HG03064 (cell line): ENCODE measurements at regions not wholly inside any gene's neighbourhood (a gene's known extent, or its start where the extent isn't known, plus 50 kb on each side); places are given as distances from the start of the nearest gene placed in this dataset.

Experiments used
- ATAC-seq: cut with Tn5 transposase; IDR thresholded peaks from one replicate; pipeline ENCODE4 v1.9.1; 2021; ENCODE audit warnings: low read depth; ENCODE audit not compliant: unreplicated experiment

DNA sequence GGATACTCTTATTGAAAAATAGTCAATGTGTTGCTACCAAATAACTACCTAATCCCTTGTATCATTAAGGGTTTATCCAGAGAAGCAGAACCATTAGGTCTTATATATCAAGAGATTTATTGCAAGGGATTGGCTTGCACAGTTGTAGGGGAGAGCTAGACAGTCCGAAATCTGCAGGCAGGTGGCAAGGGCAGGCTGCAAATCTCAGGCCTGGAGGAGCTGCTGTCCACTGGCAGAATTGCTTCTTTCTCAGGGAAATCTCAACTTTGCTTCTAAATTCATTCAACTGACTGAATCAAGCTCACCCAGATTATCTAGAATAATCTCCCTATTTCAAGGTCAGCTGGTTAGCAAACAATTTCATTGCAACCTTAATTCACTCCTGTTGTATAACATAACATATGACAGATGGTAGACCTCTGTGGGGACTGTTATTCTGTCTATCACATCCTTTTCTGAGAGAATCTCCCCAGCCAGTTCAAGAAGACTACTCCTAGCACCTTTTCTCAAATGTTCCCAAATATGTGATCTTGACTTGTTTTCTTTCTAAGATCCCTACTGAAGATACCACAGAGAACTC is 194.2 kb downstream of the NHLRC3 start:
- ATAC-seq, result no peak

DNA sequence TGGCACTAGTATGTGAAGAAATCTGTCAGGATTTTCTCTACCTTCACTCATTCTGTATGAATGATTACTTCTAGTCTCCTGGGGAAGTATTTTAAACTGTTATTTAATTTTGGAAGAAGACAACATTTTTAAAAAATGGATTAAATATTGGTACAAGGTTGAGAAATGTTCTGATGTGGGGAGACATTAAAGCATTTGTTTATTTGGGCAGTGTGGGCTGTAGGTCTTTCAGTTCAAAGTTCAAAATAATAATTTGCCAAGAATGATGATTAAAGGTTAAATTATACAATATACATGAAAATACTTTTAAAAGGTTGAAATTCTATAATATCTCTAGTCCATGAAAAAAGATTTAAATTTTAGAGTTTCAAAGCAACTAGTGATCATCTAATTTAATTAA is 194.7 kb downstream of the NHLRC3 start:
- ATAC-seq, result no peak

DNA sequence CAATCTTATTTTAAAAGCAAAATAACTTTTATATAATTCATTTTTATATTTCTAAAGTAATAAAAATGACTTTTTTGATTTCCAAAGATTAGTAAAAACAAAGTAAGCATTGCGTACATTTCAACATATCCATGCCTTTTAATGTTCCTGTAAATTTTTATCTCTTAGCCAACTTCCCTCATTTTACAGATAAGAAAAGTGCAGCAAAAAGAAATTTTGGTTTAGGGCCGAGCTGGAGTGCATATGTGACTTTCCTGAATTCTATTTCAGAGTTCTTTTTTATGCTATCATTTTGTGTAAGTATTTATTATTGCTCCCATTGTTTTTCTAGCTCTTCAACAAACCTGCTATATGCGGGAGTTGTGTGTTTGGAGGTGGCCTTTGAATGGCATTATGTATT is 195.3 kb downstream of the NHLRC3 start:
- ATAC-seq, result no peak

DNA sequence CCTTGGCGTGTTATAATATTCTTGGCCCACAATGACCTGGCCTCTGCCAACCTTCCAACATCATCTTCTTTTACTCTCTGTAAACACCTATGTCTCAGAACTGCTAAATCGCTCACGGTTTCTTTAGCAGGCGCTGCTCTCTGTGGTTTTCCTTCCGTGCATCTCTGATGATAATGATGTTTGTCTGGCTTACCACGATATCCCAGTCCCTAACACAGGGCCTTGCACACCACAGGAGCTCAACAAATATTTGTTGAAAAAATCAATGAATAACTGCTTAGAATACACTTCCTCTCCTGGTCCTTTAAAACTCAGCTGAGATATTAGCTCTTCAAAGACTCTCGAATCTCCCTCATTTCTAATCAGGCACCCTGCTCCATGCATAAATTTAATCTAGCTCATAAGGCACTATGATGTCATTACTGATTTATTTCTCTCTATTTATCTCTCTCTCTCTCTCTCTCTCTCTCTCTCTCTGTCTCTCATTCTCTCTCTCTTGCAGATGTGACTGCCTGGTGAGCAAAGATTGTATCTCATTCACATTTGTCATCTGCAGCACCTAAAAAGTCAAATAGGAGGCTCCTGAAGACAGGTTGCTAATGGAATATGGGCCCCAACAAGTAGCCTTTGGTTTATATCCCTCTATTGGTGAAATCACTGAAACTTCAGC is 206.4 kb downstream of the NHLRC3 start:
- no peak for ATAC-seq

DNA sequence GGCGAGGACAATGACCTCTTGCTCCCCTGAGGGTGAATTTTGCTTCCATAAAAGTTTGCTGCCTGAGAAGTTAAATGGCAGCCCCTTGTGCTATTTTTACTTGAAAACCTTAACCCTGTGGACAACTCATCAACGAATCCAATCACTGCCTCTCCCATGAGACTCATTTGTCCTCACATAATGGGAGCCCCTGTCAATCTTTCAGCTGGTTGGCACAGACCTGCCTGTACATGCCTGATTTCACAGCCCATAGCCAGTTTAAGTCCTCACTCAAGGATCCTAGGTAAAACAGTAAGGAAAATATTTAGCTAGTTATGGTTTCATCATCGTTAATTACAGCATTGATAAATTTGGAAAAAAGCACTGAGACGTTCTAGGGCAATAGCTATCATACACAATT is 207.4 kb downstream of the NHLRC3 start:
- no peak for ATAC-seq

DNA sequence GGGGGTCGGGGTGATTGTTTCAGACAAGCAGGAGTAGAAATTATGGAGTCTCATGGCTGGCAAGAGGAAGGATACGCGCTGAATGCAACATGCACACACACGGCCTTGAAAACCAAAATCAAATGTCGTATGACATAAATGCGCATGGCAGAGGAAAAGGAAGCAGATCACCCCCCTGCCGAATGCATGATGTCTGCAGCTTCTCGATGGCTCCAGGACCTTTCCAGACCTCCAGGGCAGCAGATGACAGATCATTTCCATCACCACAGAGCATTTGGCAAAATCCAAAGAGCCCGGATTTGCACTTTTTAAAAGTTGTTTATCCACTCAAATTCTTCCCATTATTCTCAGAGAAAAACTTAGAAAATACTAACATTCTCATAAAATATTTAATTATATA is 211.7 kb downstream of the NHLRC3 start:
- no peak for ATAC-seq

DNA sequence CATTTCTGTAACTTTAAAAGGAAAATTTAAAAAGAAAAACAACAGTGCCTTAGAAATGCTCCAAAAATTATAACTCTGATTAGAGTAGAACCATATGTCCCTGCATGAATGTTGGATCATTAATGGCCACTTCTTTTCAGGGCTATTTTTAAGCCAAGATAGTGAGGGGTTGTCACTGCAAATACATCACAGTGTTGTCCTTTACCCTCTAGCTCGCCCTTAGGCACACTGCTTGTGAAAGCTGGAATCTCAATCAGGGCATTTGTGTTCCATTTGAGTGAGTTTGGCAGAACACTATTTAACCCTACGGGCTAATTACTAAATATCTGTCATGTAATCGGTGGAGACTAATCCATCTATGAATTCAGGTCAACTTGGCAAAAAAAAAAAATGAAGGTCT is 212.2 kb downstream of the NHLRC3 start:
- ATAC-seq, result no peak

DNA sequence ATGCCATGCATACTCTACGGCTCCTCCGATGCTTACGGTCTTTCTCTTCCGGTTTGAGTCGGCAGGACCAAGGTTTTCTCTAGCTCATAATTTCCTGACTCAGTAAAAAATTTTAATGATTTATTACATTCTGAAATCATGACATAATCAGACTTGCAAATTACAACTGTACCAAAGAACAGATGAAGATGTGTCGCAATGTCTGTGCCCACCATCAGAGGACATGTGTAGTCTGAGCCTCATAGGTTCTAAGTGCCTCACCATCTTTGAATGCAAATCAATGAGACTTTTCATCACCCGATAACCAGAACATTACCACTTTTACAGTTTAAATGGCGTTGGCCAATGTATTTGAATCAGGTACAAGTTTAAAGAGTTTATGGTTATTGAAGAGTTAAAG is 213.1 kb downstream of the NHLRC3 start:
- ATAC-seq, result no peak

DNA sequence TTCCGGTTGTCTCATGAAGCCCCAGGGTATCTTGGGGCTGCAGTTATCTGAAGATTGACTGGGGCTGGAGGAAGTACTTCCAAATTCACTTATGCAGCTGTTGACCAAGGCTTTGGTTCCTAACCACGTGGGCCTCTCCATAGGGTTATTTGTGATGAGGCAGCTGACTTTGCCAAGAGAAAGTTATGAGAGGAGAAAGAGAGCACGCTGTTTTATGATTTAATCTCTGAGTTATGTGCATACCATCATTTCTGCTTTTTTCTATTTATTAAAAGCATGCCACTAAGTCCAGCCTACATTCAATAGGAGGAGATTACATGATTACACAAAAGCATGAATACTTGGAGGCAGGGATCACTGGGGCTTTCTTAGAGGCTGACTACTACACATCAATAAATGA is 215.5 kb downstream of the NHLRC3 start:
- ATAC-seq, result no peak

DNA sequence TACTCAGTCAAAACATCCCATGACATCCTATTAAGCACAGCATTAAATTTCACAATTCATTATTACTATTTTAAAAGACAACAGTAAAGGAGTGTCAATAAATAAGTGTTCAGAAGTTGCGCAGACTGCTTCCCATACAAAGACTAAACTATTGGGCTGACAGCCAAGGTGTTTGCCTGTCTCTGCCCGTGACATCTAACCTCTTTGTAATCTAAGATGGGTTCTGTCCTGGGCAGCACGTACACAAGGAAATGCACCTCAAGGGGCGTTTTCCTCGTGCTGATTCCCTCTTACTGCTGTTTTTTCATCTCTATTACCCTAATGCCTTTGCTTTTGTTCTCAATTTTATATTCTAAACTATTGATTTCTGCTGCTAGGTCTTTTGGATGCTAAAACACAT is 216.3 kb downstream of the NHLRC3 start:
- ATAC-seq, result no peak

DNA sequence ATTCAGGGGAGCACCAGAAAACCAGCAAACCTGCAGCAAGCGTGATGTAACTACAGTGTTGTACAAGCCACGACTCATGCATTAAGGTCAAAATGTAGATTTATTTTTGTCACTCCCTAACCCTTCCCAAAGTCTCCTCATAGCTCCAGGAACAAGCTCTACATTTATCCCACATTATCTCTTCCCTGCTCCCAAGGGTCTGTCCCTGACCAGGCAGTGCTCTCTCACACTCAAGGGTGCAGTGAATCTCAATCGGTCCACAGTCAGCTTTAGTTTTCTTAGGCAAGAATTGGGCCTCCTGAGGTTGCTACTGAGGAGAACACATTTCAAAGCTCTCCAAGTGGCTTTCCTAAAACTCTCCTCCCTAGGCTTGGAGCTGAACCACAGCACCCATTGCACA is 219.4 kb downstream of the NHLRC3 start:
- ATAC-seq, result no peak

DNA sequence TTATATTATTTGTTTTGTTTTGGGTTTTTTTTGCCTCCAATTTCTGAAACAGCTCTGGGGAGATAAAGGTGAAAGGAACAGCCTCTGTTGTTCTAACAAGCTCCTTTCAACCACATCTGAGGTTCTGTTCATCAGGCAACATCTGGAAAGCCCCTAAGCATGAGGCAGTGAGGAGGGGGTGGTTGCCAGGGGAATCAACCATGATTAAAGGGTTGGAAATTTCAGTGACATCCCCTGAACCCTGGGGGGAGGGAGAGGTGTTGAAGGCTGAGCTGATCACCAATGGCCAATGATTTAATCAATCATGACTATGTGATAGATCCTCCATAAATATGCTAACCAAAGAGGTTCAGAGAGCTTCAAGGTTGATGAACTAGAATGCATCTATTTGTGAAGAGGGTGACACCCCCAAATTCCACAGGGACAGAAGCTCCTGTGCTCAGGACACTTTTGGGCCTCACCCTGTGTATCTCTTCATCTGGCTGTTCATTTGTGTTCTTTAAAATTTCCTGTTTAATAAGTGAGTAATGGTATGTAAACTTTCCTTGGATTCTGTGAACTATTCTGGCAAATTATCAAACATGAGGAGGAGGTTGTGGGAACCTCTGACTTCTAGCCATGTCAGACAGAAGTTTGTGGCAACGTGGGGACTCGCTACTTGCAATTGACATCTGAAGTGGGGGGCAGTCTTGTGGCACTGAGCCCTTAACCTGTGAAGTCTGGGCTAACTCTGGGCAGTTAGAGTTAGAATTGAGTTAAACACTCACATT is 221.3 kb downstream of the NHLRC3 start:
- no peak for ATAC-seq

DNA sequence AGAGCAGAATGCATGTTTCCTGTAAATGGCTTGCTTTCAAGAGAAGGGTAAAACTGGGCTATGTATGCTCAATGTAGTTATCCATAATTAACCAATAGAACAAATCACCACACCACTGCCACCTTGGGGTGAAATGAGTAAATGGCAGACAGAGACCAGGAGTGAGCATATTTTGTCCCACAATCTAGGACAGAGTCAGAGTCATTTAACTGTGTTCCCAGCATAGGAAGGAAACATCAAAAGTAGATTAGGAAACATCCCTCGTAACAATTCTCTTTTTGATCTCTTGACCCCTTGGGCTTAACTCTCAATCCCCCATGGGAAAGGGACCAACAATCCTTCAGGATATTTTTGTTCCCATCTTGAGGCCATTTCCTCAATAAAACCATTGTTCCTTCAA is 224.8 kb downstream of the NHLRC3 start:
- ATAC-seq, result peak; percentile 63

DNA sequence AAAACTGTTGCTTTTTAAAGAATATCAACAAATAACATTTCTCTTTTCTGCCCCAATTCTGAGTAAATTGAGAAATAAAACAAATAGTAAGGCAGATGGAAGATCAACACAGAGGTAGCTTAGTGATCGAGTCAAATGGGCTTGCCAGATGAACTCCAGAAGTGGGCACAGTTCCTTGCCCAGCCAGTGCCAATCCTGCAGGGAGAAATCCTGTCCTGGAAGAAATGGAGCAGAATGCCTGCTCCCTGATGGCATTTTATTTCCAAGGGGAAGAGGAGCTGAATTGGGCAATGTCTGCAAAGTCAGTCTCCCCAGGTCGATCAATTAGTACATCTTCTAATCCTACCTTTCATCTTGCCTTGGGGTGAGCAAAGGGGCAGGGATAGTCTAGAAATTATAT is 225.3 kb downstream of the NHLRC3 start:
- no peak for ATAC-seq

DNA sequence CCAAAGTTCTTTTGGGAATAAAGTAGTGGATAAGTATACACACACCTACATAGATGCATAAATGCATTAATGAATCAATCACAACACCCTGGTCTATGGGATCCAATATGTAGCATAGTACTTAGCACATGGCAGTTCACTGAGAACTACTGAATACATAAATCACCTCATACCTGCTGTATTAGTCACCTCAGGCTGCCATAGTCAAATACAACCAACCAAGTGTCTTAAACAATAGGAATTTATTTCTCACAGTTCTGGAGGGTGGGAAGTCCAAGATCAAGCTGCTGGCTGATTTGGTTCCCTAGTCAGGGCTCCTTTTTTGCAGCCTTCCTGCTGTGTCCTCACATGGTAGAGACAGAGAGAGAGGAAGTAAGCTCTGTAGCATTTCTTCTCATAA is 228.2 kb downstream of the NHLRC3 start:
- ATAC-seq, result no peak

DNA sequence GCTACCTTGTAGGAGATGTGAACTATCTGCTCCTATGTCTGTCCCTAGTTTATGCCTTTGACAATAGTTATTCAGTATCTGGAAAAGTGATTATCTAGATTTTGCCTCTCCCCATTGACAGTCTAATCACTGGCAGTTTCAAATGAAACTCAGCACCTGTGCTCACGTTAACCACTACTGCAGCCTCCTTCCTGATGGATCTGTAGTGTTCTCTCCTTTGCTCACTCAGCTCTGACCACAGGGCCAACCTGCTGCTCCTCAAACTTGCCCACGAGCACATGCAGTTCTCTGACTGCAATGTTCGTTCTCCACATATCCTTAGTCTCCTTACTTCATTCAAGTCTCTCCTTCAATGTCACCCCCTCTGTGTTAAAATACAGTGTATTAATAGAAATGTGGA is 230.1 kb downstream of the NHLRC3 start:
- no peak for ATAC-seq

DNA sequence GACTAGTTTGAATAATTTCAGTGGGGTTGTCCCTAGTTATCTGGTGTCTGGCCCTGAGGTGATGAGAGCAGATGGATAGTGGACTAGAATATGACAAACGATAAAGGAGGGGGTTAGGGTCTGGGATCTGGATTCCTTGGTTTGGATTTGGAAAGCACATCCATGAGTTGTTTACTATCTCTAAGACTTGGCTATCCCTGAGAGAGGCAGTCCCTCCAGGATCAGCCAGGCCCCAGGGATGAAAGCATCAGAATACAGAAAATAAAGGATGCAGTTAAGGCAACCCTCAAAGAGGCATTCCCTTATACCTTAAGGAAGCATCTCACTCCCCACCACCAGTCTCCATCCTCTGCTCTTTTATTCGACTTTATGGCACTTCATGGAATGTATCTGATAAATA is 230.7 kb downstream of the NHLRC3 start:
- ATAC-seq, result no peak

DNA sequence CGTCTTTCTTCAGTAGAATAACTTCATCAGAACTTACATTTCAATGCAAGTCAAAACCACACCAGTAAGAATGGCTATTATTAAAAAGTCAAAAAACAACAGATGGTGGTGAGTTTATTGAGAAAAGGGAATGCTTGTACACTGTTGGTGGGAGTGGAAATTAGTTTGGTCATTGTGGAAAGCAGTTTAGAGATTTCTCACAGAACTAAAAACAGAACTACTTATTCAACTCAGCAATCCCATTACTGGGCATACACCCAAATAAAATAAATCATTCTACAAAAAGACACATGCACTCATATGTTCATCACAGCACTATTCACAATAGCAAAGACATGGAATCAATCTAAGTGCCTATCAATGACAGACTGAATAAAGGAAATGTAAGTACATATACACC is 231.2 kb downstream of the NHLRC3 start:
- no peak for ATAC-seq

DNA sequence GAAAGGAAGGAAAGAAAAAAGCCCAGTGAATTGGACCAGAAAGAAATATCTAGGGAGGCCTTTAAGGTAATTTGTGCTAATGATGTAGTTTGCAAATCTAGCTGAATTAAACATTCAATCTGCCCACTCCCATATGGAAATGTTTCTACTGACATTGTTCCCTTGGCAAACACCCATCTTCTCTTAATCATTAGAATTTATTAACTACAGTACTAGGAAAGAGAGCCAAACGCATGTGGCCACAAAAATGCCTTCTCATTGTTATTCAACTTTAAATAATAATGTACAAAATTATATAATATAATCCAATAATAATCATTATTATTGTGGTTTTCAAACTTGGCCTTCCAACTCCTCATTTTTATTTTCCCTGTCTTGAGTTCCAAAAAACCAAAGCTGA is 234.7 kb downstream of the NHLRC3 start:
- ATAC-seq, result no peak

DNA sequence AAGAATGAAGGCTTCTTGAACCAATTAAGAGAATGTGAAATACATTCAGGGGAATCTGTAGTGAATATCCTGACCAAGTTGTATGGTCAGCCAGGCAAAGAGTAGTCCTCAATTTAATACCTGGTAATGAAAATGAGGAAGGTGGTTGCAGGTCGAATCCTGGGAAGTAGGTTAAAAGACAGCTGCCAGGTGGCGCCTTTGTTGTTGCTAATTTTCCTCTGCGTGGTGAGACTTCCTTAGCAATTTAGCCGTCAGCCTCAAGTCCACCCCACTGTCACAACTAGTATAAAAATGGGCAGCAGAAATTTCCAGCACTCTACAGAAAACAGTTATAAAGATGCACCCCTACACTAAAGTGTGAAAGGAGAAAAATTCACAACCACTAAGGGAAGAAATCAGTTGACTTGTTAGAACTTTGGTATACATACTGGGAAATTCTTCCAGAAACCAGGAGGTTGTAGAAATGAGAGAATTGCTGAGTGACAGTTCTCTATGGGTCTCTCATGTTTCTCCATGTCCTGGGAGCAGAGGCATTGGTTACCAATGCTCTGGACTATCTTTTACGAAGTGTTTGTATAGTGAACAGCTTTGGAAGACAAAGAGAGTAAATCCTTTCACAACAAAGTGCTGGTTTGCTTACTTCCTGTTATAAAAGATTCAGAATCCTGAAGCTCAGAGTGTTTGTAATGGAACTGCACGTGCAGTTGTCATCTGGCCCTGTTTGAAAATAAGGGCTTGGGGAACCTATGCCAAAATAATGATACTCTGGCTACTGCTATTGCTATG is 235.9 kb downstream of the NHLRC3 start:
- no peak for ATAC-seq

DNA sequence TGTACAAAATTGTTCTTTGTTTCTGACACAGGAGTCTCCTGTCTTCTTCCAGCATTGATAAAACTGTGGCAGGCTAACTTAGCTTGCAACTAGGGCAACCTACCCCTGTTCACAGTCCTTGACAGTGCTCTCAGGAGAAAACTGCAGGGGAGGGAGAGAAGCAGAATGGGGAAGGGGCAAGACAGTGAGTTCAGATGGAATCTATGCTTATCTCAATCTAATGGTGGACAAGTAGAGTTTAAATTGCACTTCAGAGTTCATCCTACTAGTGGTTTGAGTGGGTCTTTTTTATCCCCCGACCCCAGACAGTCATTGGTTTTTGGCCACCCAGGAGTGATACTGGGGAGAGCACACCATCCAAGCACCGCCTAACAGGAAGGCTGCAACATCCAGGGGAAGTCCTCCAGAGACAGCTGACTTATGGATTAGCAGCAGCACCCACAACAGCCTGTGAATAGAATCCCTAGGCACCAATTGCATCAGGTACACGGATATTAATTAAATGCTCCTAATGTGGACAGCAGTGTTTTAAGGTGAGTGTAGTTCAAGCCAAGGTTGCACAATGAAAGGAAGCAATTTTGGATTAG is 236.6 kb downstream of the NHLRC3 start:
- no peak for ATAC-seq
